ENCODE measurements at regions not wholly inside any gene's neighbourhood (a gene's known extent, or its start where the extent isn't known, plus 50 kb on each side); places are given as distances from the start of the nearest gene placed in this dataset.

DNA sequence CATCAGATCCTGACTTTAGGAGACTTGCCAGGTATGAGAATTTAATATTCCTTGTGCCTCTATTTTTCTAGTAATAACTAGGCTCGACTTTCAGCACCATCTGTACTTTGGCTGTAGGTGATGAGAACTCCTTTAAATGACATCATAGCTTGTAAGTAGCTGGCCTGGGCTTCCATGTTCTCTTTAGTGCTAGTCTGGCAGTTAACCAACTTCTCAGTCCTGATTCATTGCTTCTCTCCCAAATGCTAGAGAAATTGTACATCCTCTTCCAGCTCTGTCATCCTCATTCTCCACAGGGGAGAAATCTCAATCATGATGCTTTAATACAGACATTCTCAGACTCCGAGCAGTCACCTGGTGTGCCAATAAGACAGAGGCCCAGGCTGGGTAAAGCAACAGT lies 143.5 kb upstream of the MOCS1 start:
- TF ChIP-seq, protein P1, sequence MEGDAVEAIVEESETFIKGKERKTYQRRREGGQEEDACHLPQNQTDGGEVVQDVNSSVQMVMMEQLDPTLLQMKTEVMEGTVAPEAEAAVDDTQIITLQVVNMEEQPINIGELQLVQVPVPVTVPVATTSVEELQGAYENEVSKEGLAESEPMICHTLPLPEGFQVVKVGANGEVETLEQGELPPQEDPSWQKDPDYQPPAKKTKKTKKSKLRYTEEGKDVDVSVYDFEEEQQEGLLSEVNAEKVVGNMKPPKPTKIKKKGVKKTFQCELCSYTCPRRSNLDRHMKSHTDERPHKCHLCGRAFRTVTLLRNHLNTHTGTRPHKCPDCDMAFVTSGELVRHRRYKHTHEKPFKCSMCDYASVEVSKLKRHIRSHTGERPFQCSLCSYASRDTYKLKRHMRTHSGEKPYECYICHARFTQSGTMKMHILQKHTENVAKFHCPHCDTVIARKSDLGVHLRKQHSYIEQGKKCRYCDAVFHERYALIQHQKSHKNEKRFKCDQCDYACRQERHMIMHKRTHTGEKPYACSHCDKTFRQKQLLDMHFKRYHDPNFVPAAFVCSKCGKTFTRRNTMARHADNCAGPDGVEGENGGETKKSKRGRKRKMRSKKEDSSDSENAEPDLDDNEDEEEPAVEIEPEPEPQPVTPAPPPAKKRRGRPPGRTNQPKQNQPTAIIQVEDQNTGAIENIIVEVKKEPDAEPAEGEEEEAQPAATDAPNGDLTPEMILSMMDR (conservative IDR thresholded peaks at IDR 0.05), result no peak
- no peak for TF ChIP-seq ZFX (IDR thresholded peaks at IDR 0.05)
